ENCODE measurements at regions not wholly inside any gene's neighbourhood (a gene's known extent, or its start where the extent isn't known, plus 50 kb on each side); places are given as distances from the start of the nearest gene placed in this dataset.

DNA sequence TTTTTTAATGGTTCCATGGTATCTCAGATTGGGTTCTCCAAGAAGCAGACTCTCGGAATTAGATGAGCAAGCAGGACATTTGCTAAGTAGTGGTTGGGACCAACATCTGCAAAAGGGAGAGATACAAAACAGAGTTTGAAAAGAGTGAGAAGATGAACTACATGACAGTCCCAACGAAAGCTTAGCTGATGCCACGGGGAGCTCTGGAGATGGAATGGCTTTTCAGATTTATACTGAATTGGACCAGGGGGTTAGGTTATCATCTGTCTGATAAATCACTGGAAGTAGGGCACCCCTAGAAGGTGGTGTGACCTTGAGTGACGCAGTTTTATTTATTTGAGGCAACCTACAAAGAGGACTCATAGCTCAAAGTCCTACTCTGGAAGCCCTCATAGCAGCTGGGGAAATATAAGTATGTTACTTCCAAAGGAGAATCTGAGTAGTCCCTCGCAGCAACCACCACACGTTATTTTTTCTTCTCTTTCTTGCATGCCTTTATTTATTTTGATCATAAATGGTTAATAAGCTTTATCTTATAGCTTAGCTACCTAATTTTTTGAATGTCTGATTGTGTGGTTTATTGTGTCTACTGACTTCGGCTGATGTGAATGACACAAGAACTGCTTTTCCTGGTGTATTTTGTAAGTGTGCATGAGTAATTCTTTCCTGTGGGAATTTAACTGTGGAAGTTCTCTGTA is 815.4 kb downstream of the SQOR start:
- H3K9me3 ChIP-seq (ENCODE audit: control insufficient read depth in 2 of 2, low read length in 2 of 2): no peaks in the 10 kb centered on the region
- H3K4me1 ChIP-seq (ENCODE audit: control insufficient read depth in 2 of 2, insufficient read depth in 2 of 2, low read length in 2 of 2): no peaks in the 10 kb centered on the region
- no peaks in the 10 kb centered on the region for H3K27me3 ChIP-seq (ENCODE audit: control insufficient read depth in 2 of 2, insufficient read depth in 2 of 2, low read length in 2 of 2)
- no peak overlapping the region for H3K4me3 ChIP-seq (ENCODE audit: low read length in 2 of 2)
- no peak overlapping the region for H3K27ac ChIP-seq (ENCODE audit: low read depth in 2 of 2, low read length in 2 of 2)
- no peak overlapping the region for H3K9ac ChIP-seq (ENCODE audit: low read depth in 1 of 2, low read length in 2 of 2)
- no peaks in the 10 kb centered on the region for H3K36me3 ChIP-seq (ENCODE audit: control insufficient read depth in 2 of 2, insufficient read depth in 2 of 2, low read length in 2 of 2)

DNA sequence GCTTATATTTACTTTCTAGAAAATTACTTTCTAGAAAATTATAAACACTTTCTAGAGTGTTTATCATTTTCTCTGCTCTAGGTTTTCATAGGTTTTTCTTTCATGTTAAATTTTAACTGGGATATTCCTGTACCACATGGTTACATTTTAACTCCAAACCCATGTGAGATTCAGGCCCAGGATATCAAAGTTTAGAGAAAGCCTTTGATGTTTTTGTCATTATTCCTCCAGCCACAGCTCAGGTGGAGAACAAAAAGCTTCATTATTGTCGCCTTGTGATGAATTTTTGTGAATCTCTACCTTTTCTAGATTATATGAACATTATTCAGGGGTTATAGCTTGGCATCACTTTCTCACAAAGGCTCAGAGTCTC is 816.0 kb downstream of the SQOR start:
- Histone ChIP-seq H3K36me3 (ENCODE audit: control insufficient read depth in 2 of 2, insufficient read depth in 2 of 2, low read length in 2 of 2) (no peaks in the 10 kb centered on the region), H3K4me1 (ENCODE audit: control insufficient read depth in 2 of 2, insufficient read depth in 2 of 2, low read length in 2 of 2) (no peaks in the 10 kb centered on the region), H3K4me3 (ENCODE audit: low read length in 2 of 2) (no peak overlapping the region), H3K27ac (ENCODE audit: low read depth in 2 of 2, low read length in 2 of 2) (no peak overlapping the region), H3K27me3 (ENCODE audit: control insufficient read depth in 2 of 2, insufficient read depth in 2 of 2, low read length in 2 of 2) (no peaks in the 10 kb centered on the region), H3K9ac (ENCODE audit: low read depth in 1 of 2, low read length in 2 of 2) (no peak overlapping the region), H3K9me3 (ENCODE audit: control insufficient read depth in 2 of 2, low read length in 2 of 2) (no peaks in the 10 kb centered on the region)

DNA sequence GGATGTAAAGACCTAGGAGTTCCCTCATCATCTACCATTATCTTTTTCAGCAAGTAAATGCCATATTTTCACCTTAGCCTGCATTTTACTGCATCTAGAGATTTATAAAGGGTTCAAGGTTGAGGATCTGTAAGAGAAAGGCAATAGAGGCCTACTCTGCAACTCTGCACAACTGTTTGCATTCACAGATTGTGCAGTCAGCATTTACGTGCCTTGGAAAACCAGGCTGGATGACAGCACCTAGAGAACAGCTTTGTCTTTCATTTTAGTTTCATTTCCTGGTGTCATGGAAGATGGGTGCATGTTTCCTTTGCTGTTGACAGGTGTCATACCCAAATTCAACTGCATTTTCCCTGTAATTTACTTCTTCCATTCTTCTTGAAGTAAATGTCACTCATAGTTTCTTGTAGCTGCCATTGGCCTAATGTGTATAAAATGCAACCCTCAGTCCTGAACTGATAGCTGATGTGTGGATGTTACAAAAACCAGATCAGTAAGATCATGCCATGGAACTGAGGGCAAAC is 817.5 kb downstream of the SQOR start:
- H3K9ac ChIP-seq (ENCODE audit: low read depth in 1 of 2, low read length in 2 of 2): no peak overlapping the region
- no peaks in the 10 kb centered on the region for H3K4me1 ChIP-seq (ENCODE audit: control insufficient read depth in 2 of 2, insufficient read depth in 2 of 2, low read length in 2 of 2)
- H3K4me3 ChIP-seq (ENCODE audit: low read length in 2 of 2): no peak overlapping the region
- no peaks in the 10 kb centered on the region for H3K9me3 ChIP-seq (ENCODE audit: control insufficient read depth in 2 of 2, low read length in 2 of 2)
- H3K36me3 ChIP-seq (ENCODE audit: control insufficient read depth in 2 of 2, insufficient read depth in 2 of 2, low read length in 2 of 2): no peaks in the 10 kb centered on the region
- H3K27me3 ChIP-seq (ENCODE audit: control insufficient read depth in 2 of 2, insufficient read depth in 2 of 2, low read length in 2 of 2): no peaks in the 10 kb centered on the region
- no peak overlapping the region for H3K27ac ChIP-seq (ENCODE audit: low read depth in 2 of 2, low read length in 2 of 2)

DNA sequence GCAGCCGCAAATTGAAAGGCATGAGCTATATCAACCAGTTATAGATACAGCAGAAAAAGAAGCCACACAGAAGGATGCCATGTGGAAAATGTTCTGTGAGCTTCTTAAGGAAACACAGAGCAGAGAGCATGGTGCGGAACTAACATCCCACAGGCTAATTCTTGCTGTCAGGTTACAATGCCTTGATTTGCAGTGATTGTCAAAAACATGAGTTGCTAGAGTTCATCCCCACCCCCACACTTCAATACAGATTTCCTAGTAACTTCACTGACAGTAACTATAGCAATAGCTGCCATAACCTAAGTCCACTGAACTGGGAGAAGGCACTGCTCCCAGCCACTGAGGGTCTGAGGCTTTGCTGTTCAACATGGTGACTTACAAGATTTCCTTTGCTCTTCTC is 821.6 kb downstream of the SQOR start:
- Histone ChIP-seq H3K9ac (ENCODE audit: low read depth in 1 of 2, low read length in 2 of 2) (no peak overlapping the region), H3K36me3 (ENCODE audit: control insufficient read depth in 2 of 2, insufficient read depth in 2 of 2, low read length in 2 of 2) (no peaks in the 10 kb centered on the region), H3K4me3 (ENCODE audit: low read length in 2 of 2) (no peak overlapping the region), H3K9me3 (ENCODE audit: control insufficient read depth in 2 of 2, low read length in 2 of 2) (no peaks in the 10 kb centered on the region), H3K4me1 (ENCODE audit: control insufficient read depth in 2 of 2, insufficient read depth in 2 of 2, low read length in 2 of 2) (no peaks in the 10 kb centered on the region), H3K27me3 (ENCODE audit: control insufficient read depth in 2 of 2, insufficient read depth in 2 of 2, low read length in 2 of 2) (no peaks in the 10 kb centered on the region), H3K27ac (ENCODE audit: low read depth in 2 of 2, low read length in 2 of 2) (no peak overlapping the region)

DNA sequence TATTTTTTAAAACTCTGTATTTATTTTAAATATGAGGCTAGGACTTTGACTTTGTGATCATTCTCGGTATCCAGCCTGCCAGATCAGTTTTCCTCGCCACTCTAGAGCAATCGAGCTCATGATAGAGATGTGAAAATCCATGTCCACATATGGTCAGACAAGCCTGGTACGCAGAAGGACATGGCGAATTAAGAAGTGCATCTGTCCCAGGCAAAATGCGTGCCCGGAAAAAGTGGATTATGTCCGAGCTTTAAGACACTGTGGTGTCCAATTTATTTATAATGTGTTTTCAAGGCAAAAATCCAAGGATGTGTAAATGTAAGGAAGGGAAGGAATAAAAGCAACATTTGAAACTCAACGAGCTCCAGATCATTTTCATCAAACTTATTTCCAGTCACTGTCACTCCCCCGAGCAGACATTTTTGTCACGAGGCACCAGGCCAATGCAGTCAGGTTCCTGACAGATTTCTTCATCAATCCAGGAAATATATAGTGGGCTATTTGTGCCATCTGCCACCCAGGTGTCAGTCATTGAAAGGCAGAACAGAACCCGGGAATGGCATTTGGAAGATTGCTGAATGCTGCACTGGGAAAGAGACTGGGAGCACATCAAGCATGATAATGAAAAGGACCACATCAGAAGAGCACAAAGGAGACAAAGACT is 825.7 kb downstream of the SQOR start:
- Histone ChIP-seq H3K9me3 (ENCODE audit: control insufficient read depth in 2 of 2, low read length in 2 of 2) (no peaks in the 10 kb centered on the region), H3K27me3 (ENCODE audit: control insufficient read depth in 2 of 2, insufficient read depth in 2 of 2, low read length in 2 of 2) (no peaks in the 10 kb centered on the region), H3K36me3 (ENCODE audit: control insufficient read depth in 2 of 2, insufficient read depth in 2 of 2, low read length in 2 of 2) (no peaks in the 10 kb centered on the region), H3K4me3 (ENCODE audit: low read length in 2 of 2) (no peak overlapping the region), H3K9ac (ENCODE audit: low read depth in 1 of 2, low read length in 2 of 2) (no peak overlapping the region), H3K27ac (ENCODE audit: low read depth in 2 of 2, low read length in 2 of 2) (no peak overlapping the region), H3K4me1 (ENCODE audit: control insufficient read depth in 2 of 2, insufficient read depth in 2 of 2, low read length in 2 of 2) (no peaks in the 10 kb centered on the region)

DNA sequence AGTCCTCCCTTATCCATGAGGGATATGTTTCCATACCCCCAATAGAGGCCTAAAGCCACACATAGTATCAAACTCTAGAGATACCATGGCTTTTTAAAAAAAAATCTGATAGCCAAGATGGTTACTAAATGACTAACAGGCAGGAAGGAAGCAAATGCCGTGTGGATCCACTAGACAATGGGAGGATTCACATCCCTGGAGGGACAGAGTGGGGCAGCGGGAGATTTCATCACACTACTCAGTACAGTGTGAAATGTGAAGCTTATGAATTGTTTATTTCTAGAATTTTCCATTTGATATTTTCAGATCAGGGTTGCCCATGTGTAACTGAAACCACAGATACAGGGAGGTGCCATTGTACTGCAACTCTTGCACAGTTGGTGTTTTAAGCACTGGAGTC is 826.6 kb downstream of the SQOR start:
- no peaks in the 10 kb centered on the region for H3K36me3 ChIP-seq (ENCODE audit: control insufficient read depth in 2 of 2, insufficient read depth in 2 of 2, low read length in 2 of 2)
- H3K9ac ChIP-seq (ENCODE audit: low read depth in 1 of 2, low read length in 2 of 2): no peak overlapping the region
- H3K27me3 ChIP-seq (ENCODE audit: control insufficient read depth in 2 of 2, insufficient read depth in 2 of 2, low read length in 2 of 2): no peaks in the 10 kb centered on the region
- H3K27ac ChIP-seq (ENCODE audit: low read depth in 2 of 2, low read length in 2 of 2): no peak overlapping the region
- no peaks in the 10 kb centered on the region for H3K4me1 ChIP-seq (ENCODE audit: control insufficient read depth in 2 of 2, insufficient read depth in 2 of 2, low read length in 2 of 2)
- H3K9me3 ChIP-seq (ENCODE audit: control insufficient read depth in 2 of 2, low read length in 2 of 2): no peaks in the 10 kb centered on the region
- H3K4me3 ChIP-seq (ENCODE audit: low read length in 2 of 2): no peak overlapping the region

DNA sequence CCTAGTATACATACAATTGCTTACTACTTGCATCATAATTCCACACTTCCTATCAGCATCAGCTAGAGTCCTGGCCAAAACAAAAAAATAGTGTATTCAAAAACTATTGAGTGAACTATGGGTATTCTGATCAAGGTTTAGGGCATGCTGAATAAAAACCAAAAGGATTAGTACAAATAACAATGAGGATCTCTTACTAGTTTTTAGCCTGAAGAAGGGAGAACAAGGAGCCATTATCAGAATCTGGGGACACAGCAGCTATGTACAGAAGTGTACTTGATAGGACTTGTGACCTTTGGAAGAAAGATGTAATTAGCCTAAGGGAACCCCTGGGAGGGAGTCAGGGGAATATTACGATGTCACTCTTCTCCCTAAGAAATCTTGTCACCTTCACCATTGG is 832.2 kb downstream of the SQOR start:
- Histone ChIP-seq H3K27ac (ENCODE audit: low read depth in 2 of 2, low read length in 2 of 2) (no peak overlapping the region), H3K9ac (ENCODE audit: low read depth in 1 of 2, low read length in 2 of 2) (no peak overlapping the region), H3K4me3 (ENCODE audit: low read length in 2 of 2) (no peak overlapping the region), H3K27me3 (ENCODE audit: control insufficient read depth in 2 of 2, insufficient read depth in 2 of 2, low read length in 2 of 2) (no peaks in the 10 kb centered on the region), H3K4me1 (ENCODE audit: control insufficient read depth in 2 of 2, insufficient read depth in 2 of 2, low read length in 2 of 2) (no peaks in the 10 kb centered on the region), H3K36me3 (ENCODE audit: control insufficient read depth in 2 of 2, insufficient read depth in 2 of 2, low read length in 2 of 2) (no peaks in the 10 kb centered on the region), H3K9me3 (ENCODE audit: control insufficient read depth in 2 of 2, low read length in 2 of 2) (no peaks in the 10 kb centered on the region)

DNA sequence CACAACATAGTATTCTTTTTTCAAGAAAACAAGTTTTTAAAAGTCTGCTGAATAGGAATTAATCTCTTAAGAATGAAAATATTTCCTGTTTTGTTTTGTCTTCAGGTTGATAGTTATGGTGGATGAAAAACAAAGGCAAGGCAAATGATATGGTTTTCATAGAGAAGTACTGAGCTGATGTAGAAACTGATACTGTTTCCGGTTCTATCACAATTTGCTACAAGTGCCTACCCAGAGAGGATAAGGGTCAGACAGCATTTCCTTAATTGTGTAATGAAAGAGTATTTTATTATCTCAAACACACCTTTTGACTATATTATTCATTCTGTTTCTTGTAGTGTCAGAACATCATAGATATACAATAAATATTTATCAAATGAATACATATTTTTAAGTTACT is 836.3 kb downstream of the SQOR start:
- H3K36me3 ChIP-seq (ENCODE audit: control insufficient read depth in 2 of 2, insufficient read depth in 2 of 2, low read length in 2 of 2): no peaks in the 10 kb centered on the region
- no peak overlapping the region for H3K4me3 ChIP-seq (ENCODE audit: low read length in 2 of 2)
- H3K9ac ChIP-seq (ENCODE audit: low read depth in 1 of 2, low read length in 2 of 2): no peak overlapping the region
- H3K4me1 ChIP-seq (ENCODE audit: control insufficient read depth in 2 of 2, insufficient read depth in 2 of 2, low read length in 2 of 2): no peaks in the 10 kb centered on the region
- H3K27ac ChIP-seq (ENCODE audit: low read depth in 2 of 2, low read length in 2 of 2): no peak overlapping the region
- H3K27me3 ChIP-seq (ENCODE audit: control insufficient read depth in 2 of 2, insufficient read depth in 2 of 2, low read length in 2 of 2): no peaks in the 10 kb centered on the region
- no peaks in the 10 kb centered on the region for H3K9me3 ChIP-seq (ENCODE audit: control insufficient read depth in 2 of 2, low read length in 2 of 2)

DNA sequence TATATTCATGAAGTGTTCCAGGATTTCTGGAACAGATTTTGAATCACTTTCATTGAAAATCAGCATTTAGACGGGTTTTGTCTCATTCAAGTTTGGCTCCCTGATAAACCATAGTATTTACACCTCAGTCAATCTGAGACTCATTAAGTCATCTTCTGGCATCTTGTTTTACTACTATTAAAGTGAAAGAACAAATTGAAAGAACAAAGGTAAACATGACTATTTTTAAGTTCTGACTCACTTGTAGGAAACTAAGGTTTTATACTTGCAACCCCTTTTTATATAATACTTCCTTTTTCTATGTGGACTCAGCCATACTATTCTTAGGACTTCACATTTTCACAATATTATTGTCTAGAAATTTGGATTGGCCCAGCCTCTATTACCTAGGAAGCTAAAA is 854.4 kb downstream of the SQOR start:
- Histone ChIP-seq H3K4me3 (ENCODE audit: low read length in 2 of 2) (no peak overlapping the region), H3K27ac (ENCODE audit: low read depth in 2 of 2, low read length in 2 of 2) (no peak overlapping the region), H3K9ac (ENCODE audit: low read depth in 1 of 2, low read length in 2 of 2) (no peak overlapping the region), H3K4me1 (ENCODE audit: control insufficient read depth in 2 of 2, insufficient read depth in 2 of 2, low read length in 2 of 2) (no peaks in the 10 kb centered on the region), H3K27me3 (ENCODE audit: control insufficient read depth in 2 of 2, insufficient read depth in 2 of 2, low read length in 2 of 2) (no peaks in the 10 kb centered on the region), H3K36me3 (ENCODE audit: control insufficient read depth in 2 of 2, insufficient read depth in 2 of 2, low read length in 2 of 2) (no peaks in the 10 kb centered on the region), H3K9me3 (ENCODE audit: control insufficient read depth in 2 of 2, low read length in 2 of 2) (no peaks in the 10 kb centered on the region)

DNA sequence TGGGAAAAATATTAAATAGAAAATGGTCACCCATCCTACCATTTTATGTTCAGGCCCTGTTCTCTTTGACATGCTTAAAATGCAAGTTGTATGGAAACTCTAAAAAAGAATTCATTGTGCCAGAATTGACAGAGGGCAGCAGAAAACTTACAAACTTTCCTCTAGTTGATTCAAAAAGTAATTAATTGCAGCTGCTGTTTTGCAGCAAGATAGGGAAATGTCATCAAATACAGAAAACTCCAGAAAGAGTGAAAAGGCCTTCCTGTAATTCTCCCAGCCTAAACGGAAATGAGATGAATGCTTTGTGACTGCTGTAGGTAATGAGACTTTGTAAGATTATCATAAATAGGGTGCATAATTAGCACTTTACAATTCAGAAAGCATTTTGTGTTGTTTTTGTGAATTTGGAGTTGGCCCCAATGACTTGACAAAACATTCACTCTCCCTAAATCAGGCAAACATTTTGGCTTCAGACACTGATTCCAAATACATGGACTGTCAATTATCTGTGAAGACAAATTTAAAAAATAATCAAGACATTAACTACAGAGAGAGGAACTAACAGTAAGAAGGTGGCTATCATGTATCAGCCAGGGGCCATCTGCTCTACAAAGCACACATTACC is 861.8 kb downstream of the SQOR start:
- H3K27ac ChIP-seq (ENCODE audit: low read depth in 2 of 2, low read length in 2 of 2): no peak overlapping the region
- no peaks in the 10 kb centered on the region for H3K27me3 ChIP-seq (ENCODE audit: control insufficient read depth in 2 of 2, insufficient read depth in 2 of 2, low read length in 2 of 2)
- H3K9ac ChIP-seq (ENCODE audit: low read depth in 1 of 2, low read length in 2 of 2): no peak overlapping the region
- H3K9me3 ChIP-seq (ENCODE audit: control insufficient read depth in 2 of 2, low read length in 2 of 2): no peaks in the 10 kb centered on the region
- no peaks in the 10 kb centered on the region for H3K4me1 ChIP-seq (ENCODE audit: control insufficient read depth in 2 of 2, insufficient read depth in 2 of 2, low read length in 2 of 2)
- H3K36me3 ChIP-seq (ENCODE audit: control insufficient read depth in 2 of 2, insufficient read depth in 2 of 2, low read length in 2 of 2): no peaks in the 10 kb centered on the region
- H3K4me3 ChIP-seq (ENCODE audit: low read length in 2 of 2): no peak overlapping the region
